AML-193 (cell line): ENCODE measurements at regions not wholly inside any gene's neighbourhood (a gene's known extent, or its start where the extent isn't known, plus 50 kb on each side); places are given as distances from the start of the nearest gene placed in this dataset.

ENCODE experiments used
- DNase-seq, 2 experiments: peaks; one replicate each; lab custom pipeline; 2025; lab: John Stamatoyannopoulos, UW

DNA sequence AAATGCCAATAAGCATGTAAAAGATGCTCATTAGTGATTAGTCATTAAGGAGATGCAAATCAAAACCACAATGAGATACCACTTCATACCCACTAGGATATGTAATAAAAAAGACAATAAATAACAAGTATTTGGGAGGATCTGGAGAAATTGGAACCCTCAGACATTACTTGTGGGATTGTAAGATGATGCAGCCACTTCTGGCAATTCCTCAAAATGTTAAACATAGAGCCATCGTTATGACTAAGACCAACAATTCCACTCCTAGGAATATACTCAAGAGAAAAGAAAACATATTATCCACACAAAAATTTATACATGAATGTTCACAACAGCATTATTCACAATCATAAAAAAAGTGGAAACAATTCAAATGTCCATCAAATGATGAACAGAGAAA is 336.2 kb upstream of the PMFBP1 start:
- no peak for DNase-seq

DNA sequence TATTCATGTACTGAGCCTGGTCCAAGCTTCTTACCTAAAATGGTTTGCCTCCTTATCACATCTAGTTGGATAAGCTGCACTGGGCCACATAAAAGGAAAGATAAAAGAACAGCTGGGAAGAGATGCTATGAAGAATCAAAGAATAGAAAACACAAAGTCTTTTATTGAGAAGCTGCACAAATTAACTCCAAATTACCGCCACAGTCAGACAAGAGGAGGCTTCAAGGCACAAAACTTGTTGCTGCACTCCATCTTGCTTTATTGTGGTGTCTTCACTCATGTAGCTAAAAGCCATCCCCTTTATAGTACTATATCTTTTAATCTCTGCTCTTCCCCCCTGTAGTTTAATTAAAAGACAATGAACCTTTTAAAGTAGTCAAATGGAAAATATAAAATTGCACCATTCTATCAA is 330.6 kb upstream of the PMFBP1 start:
- no peak for DNase-seq

DNA sequence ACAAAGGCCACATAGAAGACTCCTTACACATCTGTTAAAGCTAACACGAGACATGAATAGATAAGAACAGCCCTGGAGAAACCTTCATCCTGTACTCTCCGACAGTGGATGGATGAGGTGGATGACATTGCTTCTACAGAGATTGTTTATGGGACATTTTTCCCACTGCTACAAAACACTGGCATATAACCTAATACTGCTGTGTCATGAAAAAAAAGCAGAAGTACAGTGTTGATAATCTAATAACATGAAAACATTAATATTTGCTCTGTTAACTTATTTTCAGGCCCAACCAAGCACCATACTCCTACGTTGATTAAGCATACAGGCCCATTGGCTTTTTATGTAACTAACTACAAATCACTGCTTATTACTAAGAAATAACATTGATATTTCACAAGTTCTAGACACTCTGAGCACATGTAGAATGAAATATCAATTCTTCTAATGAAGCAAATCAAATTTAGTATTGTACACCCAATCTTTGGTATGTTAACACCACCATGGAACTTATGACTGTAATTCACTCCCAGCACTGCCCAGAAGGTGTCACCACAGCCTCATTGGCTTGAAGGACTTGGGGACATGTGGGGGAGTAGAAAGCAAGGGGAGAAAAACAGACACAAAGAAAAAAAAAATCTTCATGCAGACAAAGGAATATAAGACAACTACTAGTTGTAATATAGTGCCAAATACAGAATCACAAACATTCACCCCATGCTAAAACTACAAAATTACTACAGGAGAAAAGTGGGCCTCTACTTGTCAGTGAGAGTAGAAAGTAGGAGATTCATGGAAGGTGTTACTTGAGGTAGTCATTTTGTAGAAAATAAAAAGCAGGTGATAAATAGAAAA is 330.0 kb upstream of the PMFBP1 start:
- peak; percentile 55 for DNase-seq

- no peak for DNase-seq
These were observed 328.6 kb upstream of the PMFBP1 start for GRCh38 chr16:72500545-72500944.

GRCh38 chr16:72493716-72494415 is 321.9 kb upstream of the PMFBP1 start:
- DNase-seq: no peak

DNA sequence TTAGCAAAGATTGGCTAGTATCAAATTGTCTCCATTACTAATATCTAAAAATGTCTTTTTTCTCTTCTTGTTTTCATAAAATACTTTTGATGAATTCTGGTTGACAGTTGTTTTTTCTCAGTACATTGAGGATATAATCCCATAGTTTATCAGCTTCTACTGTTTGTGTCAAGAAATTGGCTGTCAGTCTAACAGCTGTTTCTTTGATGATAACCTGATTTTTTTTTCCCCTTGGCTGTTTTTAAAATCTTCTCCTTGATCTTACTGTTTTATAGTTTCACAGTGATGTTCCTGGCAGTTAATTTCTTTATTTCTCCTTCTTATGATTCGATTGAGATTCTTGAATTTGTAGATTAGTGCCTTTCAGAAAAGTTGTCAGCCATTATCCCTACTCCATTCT is 315.3 kb upstream of the PMFBP1 start:
- no peak for DNase-seq

DNA sequence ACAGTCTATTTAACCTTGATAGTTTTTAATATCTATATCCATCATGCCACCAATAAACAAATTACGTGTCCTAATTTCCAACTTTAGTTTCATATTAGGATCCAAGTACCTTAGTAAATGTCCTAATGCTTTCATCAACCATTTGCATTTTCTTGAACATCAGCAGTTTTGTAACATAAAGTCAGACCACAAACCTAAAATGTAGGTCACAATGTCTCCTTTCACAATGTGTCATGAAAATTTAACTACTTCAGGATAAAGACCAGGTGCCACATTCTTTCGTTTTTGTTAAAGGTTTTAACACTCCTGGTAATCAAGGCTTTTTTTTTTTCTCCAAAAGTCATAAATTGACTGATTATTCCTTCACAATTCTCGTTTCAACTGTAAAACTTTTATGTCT is 310.7 kb upstream of the PMFBP1 start:
- DNase-seq: no peak

DNA sequence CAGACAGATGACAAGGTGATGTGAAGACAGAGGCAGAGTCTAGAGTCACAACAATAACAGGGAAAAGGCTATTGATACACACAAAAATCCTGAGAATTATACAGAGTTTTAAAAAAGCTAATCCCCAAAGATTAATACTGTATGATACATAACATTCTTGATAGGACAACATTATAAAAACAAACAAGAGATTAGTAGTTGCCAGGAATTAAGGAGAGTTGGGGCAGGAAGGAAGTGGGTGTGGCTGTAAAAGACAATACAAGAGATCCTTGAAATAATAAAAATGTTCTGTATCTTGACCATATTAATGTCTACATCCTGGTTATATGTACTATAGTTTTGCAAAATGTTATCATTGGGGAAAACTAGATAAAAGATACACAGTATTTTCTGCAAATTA is 309.5 kb upstream of the PMFBP1 start:
- DNase-seq: no peak

- DNase-seq: no peak
These were observed 309.0 kb upstream of the PMFBP1 start for GRCh38 chr16:72480911-72481310.

- no peak for DNase-seq
These were observed 303.7 kb upstream of the PMFBP1 start for GRCh38 chr16:72475688-72476087.

DNA sequence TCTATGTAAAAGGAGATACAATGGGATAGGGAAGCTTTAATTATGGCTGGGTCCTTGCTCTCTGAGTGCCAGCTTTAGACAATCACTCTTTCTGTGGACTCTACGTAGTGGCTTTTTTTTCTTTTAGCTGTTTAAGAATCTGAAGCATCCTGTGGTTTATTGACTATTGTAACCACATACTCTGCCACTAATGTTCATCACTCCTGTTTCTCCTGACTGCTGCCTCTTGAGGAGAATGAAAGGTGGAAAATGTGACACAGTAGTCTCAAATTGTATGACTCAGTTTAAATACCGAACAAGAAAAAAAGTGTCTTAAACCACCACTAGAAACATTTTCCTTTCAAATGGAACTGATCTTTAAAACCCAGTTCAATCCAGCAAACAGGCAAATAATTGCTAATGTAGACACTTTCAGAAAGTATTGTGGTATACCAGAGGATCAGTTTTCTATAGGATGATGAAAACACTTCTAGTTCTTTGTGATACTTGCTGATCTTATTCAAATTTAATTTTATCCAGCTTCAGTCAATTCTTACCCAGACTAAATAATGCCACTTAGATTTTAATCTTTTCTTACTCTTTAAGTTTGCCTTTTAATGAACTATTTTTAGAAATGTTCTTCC is 302.7 kb upstream of the PMFBP1 start:
- no peak for DNase-seq

DNA sequence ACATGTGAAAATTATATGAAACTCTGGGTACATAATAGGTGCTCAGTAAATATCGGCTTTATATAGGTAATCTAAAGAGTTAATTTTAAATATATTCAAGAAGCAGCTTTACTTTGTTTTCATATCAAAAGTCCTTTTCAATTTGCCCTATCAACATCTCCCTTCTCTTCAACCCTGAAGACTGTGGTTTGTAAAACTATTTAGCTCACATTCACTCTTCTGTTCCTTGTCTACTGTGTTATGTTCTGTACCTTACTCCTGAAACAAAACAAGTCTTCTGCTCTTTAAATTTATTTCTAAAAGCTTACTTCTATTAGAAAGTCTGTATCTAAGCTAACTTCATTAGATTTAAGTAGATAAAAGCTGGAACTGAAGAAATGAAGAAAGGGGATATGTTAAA is 301.7 kb upstream of the PMFBP1 start:
- DNase-seq: no peak

GRCh38 chr16:72471317-72471924 is 299.5 kb upstream of the PMFBP1 start:
- DNase-seq: no peak

DNA sequence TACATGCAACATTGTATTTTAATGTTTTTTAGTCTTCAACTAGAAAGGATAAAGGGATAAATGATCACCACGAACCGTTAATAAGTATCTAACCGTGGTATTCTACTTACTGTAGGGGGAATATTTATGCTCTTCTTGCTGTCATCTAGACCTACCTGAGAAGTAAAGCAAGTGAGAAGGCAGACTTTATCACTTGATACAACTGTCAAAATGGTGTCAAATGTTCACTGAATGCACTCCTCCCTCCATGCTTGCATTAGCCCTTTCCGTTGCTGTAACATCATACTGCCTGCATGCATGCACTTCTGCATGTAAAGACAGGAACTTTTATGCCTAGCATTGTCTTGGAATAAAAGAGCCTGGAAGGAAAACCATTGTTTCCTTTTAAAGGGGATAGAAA is 298.6 kb upstream of the PMFBP1 start:
- no peak for DNase-seq

- DNase-seq: no peak
These were observed 298.0 kb upstream of the PMFBP1 start for GRCh38 chr16:72469932-72470331.

- DNase-seq: no peak
These were observed 296.6 kb upstream of the PMFBP1 start for GRCh38 chr16:72468582-72468981.

- DNase-seq: peak; percentile 58 to 60
These were observed 295.3 kb upstream of the PMFBP1 start for GRCh38 chr16:72467157-72467759.

DNA sequence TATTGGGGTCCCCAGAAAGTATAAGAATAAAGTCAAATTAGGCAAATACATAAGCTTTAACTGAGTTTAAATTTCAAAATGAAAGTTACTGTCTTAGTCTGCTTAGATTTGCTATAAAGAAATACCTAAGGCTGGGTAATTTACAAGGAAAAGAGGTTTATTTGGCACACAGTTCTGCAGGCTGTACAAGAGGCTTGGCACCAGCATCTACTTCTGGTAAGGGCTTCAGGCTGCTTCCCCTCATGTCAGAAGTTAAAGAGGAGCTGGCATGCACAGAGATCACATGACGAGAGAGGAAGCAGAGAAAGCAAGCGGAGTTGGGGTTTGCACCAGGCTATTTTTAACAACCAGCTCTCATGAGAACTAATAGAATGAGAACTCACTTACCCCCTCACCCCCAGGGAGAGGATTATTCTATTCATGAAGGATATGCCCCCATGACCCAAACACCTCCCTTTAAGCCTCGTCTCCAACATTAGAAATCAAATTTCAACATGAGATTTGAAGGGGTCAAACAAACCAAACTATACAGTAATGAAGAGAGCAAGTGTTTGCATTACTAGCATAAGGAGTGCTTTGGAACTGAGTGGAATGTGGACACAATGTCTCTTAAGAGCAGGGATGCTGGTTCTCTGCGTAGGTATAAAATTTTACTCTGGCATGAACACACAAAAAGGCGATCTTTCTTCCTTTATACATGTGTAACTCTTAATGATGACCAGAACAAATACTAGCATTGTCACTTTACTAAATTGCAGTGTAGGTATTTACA is 292.8 kb upstream of the PMFBP1 start:
- no peak for DNase-seq

DNA sequence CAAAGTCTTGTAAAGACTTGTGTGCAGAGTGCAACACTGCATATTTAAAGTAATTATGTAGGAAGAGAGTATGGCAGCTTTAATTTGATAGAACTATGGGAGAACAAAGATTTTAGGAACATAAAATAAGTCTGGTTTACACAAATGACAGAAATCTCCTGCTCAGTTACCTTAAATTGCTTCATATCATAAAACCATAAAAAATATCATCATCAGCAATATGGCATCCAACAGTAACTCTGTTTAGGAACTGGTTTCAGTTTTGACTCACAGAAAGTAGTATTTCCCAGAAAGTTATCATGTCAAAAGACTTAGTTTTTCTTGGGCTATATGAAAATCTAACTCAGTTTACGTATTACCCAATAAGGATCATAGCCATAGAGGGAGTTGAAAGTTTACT is 292.1 kb upstream of the PMFBP1 start:
- DNase-seq: no peak

- no peak for DNase-seq
These were observed 286.1 kb upstream of the PMFBP1 start for GRCh38 chr16:72458035-72458434.

- DNase-seq: no peak
These were observed 285.4 kb upstream of the PMFBP1 start for GRCh38 chr16:72457243-72457940.
